ENCODE measurements at regions not wholly inside any gene's neighbourhood (a gene's known extent, or its start where the extent isn't known, plus 50 kb on each side); places are given as distances from the start of the nearest gene placed in this dataset.
"Not testable (repeated sequence)": the region's sequence is repeated elsewhere in the genome, so short reads cannot be mapped to it uniquely, and the experiment has no call there.

GRCh38 chr21:22806278-22806677, 1808.1 kb downstream of the NCAM2 start:
- DNase-seq: no peak

- DNase-seq: no peak
Measured at GRCh38 chr21:22813201-22813600, 1815.0 kb downstream of the NCAM2 start.

DNA sequence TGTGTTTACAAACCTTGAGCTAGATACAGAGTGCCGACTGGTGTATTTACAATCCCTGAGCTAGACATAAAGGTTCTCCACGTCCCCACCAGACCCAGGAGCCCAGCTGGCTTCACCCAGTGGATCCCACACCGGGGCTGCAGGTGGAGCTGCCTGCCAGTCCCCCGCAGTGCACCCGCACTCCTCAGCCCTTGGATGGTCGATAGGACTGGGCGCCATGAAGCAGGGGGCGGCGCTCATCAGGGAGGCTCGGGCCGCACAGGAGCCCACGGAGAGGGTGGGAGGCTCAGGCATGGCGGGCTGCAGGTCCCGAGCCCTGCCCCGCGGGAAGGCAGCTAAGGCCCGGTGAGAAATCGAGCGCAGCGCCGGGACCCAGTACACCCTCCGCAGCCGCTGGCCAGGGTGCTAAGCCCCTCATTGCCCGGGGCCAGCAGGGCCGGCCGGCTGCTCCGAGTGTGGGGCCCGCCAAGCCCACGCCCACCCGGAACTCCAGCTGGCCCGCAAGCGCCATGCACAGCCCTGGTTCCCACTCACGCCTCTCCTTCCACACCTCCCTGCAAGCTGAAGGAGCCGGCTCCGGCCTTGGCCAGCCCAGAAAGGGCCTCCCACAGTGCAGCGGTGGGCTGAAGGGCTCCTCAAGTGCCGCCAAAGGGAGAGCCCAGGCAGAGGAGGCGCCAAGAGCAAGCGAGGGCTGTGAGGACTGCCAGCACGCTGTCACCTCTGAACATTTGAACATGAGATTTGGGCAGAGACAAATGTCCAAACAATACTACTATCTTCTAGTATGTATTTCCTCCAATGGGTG, 1820.7 kb downstream of the NCAM2 start:
- DNase-seq: not testable (repeated sequence)

- DNase-seq: no peak
Measured at GRCh38 chr21:22827422-22827821, 1829.2 kb downstream of the NCAM2 start.

- DNase-seq: no peak
Measured at GRCh38 chr21:22842875-22843274, 1844.7 kb downstream of the NCAM2 start.

DNA sequence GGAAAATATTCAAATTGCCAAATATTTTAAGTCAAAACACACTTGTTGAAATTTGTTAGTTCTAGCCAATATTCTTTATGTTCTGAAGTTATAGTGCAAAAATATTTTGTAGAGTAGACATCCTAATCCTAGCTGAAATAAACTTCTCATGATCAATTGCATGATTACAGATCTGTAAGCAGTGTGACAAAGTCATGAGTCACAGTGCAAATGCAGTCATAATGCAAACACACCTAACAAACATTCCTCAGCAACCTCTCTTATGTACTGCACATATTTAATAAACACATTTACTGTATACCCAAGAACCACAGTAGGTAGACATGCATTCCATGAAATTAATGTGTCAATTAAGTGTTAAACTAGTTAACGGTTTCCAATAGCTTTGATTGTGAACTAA, 1857.4 kb downstream of the NCAM2 start:
- DNase-seq: no peak

- no peak for DNase-seq
Measured at GRCh38 chr21:22871692-22872091, 1873.5 kb downstream of the NCAM2 start.

DNA sequence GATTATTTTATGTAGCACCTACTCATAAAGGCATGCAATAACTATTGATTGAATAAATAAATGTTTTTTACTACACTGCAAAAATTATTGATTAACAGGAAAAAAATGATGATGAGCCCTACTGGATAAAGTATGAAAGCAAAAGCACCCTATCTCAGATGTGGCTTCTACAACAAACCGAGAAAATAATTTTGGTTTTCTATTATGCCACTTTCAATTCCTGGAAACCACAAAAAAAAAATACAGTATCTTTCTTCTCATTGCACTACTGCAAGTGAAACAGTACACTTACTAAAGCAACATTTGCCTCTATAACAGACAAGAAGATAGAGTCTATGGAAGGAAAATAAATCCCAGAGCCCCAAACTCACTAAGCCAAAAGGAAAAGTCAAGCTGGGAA, 1882.4 kb downstream of the NCAM2 start:
- DNase-seq: no peak

GRCh38 chr21:22881131-22881530, 1882.9 kb downstream of the NCAM2 start:
- DNase-seq: no peak

- DNase-seq: no peak
Measured at GRCh38 chr21:22885079-22885478, 1886.9 kb downstream of the NCAM2 start.

DNA sequence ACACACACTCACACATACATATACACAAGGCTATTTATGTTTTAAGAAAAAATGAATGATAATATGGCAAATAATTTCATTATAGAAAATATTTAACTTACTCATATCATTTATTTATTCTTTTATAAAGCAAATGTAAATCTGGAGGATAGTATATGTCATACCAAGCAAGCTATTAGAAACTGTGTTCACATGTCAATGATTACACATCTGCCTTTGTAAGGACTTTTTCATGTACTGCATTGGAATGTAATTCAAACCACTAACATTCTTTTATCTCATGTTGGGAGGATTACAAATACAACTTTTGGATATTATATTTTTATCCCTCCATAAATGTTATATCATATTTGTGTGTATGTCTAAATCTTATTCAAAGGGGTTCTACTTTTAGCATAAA, 1887.4 kb downstream of the NCAM2 start:
- no peak for DNase-seq

DNA sequence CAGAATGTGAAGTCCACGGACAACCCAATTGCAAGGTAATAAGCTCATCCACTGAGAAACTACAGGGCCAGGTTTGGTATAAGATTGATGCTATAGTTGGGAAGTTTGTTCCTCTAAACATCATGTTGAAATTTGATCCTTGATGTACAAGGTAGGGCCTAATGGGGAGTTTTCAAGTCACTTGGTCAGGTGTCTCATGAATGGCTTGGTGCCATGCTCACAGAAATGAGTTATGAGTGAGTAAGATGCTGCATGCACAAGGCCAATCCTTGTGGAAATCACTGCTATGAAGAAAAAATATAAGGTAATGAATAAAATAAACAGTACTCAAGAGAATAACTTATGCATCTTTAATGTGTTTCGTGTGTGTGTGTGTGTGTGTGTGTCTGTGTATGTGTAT, 1891.2 kb downstream of the NCAM2 start:
- DNase-seq: no peak

DNA sequence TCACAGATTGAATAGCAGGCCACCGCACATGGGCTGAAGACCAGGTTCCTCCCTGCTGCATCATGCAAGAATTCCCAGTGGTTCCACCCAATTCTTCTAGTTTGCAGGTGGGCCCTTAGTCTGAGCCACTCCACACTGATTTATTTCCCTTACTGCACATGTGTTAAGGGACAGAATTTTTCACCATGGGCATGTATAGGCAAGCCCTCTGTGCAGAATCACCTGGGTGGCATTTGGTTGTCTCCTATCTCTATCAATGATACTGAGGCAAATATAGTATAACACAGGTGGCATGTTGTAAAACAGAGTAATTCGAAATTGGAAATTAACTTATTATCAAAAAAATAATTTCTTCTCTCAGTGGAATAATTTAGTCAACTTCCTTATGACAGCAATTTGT, 1892.4 kb downstream of the NCAM2 start:
- no peak for DNase-seq

DNA sequence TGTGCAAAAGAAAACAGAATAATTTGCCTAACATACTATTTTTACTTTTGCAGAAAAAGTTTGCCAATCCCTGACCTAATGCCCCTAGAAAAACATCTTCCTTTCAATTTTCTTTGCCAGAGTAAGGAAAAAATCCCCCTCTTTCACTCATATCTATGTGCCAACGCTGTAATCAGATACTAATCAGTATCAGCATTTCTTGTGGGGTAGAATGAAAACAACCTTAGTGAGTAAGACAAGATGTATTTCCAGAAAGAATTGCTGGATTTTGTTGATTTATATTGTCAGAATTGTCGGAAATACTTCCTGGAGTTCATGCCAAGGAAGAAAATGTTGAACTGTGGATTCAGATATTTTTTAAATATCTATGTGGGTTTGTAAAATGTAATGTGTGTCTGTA, 1893.8 kb downstream of the NCAM2 start:
- no peak for DNase-seq

DNA sequence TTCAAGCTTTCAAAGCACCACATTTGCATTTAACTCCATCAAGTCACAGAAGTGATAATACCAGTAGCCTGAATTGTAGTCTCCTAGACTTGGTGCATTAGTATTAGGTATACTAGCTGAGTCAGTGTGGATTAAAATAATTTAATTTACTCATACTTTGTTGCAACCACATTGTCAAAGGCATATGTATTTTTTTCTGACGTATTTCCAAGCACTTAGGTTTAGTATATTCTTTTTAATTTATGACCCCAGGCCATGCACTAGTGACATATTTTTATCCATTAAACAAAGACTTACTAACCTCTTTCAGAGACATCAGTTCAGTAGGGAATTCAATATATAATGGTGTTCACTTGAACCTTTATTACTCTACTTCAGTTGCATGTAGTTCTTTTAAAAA, 1894.5 kb downstream of the NCAM2 start:
- no peak for DNase-seq

GRCh38 chr21:22898051-22898665, 1899.9 kb downstream of the NCAM2 start:
- DNase-seq: peak in 1 of 2 donors; percentile 12

DNA sequence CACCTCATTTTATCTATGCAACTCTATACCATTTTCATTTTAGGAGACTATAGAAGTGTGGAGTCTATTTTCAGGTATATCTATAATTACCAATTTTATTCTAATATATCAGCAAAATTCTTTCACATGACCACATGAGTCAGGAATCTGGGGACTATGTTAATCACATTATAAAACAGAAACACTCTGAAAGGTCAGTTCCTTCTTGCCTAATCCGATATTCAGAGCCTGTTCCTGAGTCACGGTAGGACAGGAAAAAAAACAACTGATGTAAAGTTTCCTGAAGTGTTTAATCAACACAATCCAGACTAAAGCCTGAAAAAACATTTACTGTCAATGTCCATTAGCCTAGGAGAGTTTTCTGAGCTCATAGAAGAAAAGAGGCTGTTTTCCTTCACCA, 1902.3 kb downstream of the NCAM2 start:
- DNase-seq: no peak

GRCh38 chr21:22903851-22904250, 1905.6 kb downstream of the NCAM2 start:
- DNase-seq: no peak

- no peak for DNase-seq
Measured at GRCh38 chr21:22904385-22904784, 1906.2 kb downstream of the NCAM2 start.

- DNase-seq: peak in 1 of 2 donors; percentile 5
Measured at GRCh38 chr21:22925032-22925431, 1926.8 kb downstream of the NCAM2 start.

DNA sequence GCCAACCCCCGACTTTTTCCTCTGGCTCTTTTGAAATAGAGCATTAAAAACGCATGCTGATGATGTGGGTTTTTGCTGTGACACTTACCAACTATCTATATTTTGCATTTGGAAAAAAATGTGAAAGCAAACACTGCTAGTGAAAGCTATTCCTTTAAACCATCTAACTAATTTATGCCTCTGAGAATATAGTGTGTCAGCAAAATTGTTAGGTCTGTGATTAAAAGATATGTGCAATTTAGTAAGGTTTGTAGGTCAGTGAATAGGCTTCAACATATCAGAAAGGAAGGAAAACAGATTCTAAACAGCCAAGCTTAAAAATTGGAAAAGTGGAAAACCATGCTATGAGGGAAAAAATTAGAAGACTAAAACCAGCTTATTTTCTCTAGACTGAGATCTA, 1929.3 kb downstream of the NCAM2 start:
- no peak for DNase-seq

DNA sequence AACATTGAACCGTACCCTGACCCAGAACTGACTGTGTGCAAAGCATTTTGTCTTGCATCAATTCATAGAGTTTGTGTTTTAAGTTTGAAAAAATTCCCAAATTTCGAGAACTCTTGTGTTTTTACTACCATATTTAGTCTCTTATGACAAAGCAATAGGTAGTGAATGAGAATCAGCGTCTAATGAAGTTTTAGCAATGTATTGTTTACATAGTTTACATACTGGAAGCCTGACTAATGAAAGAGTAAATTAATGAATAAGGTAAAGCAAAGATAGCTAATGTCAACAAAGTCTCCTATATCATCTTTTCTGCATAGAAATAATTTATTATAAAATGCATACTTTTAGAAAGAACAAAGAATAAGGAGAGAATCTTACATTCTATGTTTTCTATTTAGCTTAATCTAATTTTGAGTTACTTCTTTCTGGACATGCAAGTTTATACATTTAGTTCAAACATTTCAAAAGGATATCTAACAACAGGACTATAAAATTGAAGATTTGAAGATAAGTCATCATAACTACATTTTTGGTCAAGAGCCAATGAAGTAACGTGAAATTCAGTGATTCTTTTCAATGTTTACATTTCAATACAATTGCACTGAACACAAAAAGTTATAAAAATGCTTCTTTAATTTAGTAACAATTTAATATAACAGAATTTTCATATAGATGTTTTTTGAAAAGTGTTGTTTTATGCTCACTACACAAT, 1943.7 kb downstream of the NCAM2 start:
- no peak for DNase-seq

DNA sequence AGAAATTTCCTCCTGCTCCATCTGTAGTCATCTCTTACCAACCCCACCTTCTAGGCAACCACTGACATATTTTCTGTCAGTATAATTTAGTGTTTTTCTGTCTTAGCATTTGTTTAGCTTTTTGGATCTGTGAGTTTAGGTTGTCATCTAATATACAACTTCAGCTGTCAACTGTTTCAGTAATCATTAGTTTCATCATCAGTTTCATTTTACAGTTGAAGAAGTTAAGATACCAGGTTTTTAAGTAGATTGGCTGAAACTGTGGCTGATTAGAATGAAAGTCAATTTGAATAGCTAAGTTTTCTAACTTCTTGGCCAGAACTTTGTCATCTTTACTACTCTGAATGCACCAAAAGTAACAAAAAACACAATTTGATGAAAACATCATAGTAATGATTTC, 1957.3 kb downstream of the NCAM2 start:
- no peak for DNase-seq

DNA sequence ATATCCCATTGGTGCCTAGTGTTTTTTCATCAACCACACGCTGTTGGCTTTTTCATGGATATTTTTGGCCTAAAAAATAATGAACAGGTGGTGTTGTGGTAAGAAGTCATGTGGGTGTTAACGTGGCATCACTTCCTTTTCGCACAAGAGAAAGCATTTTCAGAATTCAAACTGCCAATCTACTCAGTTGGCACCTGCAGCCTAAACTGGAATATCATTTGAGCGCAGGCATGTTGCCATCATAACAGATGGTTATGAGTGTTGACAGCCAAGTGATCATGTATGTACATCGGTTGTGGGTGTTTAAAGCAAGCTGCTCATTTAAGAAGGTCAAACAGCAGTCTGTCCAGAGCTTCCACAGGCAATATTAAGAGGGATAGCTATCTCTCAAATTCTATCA, 1963.0 kb downstream of the NCAM2 start:
- DNase-seq: no peak

Measured in bone marrow (tissue), 2 donors.